ENCODE measurements at regions not wholly inside any gene's neighbourhood (a gene's known extent, or its start where the extent isn't known, plus 50 kb on each side); places are given as distances from the start of the nearest gene placed in this dataset.

- peak; percentile 85 for DNase-seq (ENCODE audit: low read depth)
Measured at GRCh38 chr13:105991622-105992277, 543.7 kb downstream of the EFNB2 start.

DNA sequence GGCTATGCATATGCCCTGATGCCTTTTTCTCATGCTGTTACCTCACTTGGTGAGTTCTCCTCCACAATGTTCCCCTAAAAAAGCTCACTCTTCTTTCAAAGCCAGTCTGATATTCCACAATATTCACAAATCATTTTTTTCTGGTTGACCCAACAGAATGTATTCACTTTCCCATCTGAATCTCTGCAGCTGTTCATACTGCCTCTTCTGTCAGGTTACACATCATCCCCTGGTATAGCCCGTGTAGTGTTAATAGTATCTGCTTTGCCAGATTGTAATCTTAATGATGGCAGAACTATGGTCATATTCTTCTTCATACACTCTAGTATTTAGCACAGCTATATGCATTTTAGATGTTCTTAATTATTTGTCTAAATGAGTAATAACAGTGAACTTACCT, 544.3 kb downstream of the EFNB2 start:
- DNase-seq (ENCODE audit: low read depth) = no peak

- DNase-seq (ENCODE audit: low read depth) = no peak
Measured at GRCh38 chr13:105990256-105990958, 545.1 kb downstream of the EFNB2 start.

GRCh38 chr13:105984646-105985045, 550.8 kb downstream of the EFNB2 start:
- no peak for DNase-seq (ENCODE audit: low read depth)

- no peak for DNase-seq (ENCODE audit: low read depth)
Measured at GRCh38 chr13:105984236-105984635, 551.2 kb downstream of the EFNB2 start.

GRCh38 chr13:105982219-105982930, 553.1 kb downstream of the EFNB2 start:
- no peak for DNase-seq (ENCODE audit: low read depth)

DNA sequence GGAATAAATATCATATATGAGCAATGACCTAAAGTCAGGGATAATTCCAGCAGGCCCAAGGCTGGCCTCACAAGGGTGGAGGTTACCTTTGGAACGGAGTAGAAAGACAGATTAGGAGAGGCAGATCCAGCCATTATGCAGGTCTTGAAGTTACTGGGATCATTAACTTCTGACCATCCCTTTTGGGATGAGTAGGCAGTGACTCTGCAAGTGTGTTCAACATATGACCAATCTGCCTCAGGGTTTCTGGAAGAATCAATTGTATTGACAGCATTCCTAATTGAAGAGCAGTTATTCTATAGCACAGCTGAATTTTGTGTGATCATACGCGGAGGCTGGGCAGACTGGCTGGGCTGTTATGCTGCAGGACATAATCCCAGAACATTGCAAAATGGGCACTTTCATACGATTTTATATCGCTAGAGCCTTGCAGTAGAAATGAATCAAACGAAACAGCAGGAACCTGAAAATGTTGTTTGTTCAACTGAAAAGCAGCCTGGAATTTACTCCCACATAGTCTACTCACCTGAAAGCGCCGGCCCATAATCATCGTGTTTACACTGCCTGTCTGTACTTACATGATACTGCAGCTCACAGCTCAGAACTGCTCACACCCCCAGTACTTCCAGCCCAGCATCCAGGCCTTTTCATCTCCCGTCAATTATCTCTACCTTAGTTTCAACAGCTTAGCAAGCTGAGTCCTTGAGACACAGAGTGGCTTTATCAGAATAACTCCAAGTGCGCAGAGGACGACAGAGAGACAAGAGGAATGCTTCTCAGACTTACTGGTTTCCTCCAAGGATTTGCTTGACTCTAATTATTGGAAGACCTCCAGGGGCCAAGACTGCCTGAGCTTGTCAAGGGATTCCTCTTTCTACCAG, 556.1 kb downstream of the EFNB2 start:
- no peak for DNase-seq (ENCODE audit: low read depth)

DNA sequence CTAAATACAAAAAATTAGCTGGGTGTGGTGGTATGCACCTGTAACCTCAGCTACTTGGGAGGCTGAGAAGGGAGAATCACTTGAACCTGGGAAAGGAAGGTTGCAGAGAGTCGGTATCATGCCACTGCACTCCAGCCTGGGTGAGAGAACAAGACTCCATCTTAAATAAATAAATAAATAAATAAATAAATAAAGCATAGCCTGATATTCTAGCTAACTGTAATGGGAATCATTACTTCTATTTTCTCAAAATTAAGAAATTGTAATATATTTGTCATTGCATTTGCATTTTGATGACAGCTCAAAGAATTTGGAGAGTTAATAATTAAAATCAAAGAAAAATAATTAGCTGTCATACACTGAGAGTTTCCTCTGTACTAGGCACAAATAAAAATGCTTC, 561.1 kb downstream of the EFNB2 start:
- DNase-seq (ENCODE audit: low read depth) = no peak

DNA sequence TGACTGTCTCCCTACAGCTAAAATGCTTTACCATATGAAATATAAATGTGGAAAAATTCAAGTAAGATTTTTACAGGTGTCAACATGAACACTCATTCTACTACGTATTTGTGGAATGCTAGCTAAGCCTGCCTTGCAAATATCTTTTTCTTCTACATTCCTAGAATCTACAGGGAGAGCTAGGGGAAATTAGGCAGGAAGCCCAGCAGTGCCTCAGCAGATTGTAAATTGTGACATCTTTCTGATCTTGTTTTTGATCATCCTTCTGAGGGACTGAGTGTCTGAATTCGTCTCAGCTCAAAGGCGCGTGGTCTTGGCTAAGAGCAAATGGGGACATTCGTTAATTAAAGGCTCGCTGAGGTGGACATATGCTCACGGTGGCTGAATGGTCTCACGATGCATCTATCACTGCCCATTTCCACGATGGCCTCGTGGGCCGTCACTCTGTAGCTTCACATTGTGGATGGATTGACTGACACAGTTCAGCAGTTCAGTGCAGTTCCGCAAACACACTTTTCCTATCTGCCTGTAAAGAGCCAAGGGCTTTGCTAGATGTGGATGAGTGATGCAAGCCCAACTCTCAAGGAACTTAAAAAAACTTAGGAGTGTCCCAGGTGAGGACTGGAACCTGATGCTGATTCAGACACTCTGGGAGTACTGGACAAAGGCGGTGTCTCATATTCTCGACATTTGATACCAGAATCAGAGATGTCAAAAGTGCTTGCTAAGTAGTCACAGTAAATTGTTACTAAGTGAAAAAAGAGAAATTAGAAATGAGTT, 562.5 kb downstream of the EFNB2 start:
- DNase-seq (ENCODE audit: low read depth) = no peak

DNA sequence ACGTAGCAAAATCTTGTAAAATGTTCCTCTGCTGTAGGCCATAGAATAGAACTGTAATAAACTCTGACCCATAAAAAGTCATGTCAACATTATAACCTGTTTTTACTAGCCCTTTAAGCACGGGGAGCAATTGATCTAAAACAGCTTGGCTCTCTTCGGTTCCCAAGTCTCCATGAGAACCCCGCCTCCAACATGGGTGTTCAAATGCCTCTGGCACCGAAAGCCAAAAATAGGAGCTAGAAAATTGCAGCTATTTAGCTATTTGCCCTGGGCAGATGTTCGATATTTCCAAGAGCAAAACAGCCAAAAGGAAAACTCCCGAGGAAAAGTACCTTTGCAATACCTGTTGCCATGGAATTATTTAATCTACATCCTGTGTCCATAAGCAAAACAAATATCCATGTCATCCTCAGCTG, 563.1 kb downstream of the EFNB2 start:
- DNase-seq (ENCODE audit: low read depth) = no peak

DNA sequence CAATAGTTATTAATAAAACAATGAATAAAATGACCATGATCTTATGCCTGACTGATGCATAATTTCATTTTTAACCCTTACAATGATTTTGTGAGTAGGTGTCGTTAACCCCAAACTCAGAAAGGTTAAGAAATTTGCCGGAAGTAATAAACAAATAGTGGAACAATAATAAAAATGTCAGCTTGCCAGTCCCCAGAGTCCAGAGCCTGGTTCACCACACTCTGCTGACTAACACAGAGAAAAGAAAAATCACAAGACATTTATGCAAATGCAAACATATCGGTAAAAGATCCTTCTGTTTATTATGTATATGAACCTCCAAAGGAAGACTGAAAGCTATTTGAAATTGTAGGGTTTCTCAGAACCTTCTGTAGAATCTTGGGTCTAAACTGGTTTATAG, 563.7 kb downstream of the EFNB2 start:
- DNase-seq (ENCODE audit: low read depth) = no peak

GRCh38 chr13:105971312-105971711, 564.1 kb downstream of the EFNB2 start:
- DNase-seq (ENCODE audit: low read depth) = no peak

DNA sequence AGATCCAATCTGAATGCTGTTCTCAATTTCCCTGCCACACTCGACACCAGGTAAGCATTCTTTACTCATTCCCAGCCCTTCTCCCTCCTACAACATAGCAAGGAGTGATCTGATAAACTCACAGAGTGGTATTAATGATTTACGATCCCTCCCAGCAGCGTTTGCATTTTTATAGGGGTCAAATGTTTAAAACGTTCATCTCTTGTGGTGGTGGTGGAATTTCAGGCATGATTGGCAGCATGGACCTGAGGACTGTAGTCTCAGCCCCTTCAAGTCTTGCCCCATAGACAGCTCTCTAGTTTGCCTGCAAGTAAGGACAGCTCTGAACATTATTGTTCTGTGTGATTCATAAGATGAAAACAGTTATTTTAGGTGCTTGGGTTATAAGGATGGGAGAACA, 565.7 kb downstream of the EFNB2 start:
- no peak for DNase-seq (ENCODE audit: low read depth)

GRCh38 chr13:105965910-105966309, 569.6 kb downstream of the EFNB2 start:
- no peak for DNase-seq (ENCODE audit: low read depth)

DNA sequence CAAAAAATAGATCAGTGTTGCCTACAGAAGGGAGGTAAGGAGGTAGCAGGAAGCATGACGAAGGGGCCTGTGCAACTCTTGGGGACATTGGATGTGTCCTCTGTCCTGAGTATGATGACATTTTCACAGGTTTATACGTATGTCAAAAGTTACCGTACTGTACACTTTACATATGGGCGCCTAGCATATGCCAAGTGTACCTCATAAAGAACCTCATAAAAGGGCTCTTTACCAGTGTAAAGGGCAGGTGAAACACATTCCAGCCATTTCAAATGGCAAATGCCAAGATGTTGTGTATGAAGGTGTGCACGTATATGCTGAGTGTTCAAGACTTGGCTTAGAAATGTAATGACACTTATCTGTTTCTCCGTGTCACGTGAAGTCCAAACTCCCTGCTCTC, 573.4 kb downstream of the EFNB2 start:
- no peak for DNase-seq (ENCODE audit: low read depth)

DNA sequence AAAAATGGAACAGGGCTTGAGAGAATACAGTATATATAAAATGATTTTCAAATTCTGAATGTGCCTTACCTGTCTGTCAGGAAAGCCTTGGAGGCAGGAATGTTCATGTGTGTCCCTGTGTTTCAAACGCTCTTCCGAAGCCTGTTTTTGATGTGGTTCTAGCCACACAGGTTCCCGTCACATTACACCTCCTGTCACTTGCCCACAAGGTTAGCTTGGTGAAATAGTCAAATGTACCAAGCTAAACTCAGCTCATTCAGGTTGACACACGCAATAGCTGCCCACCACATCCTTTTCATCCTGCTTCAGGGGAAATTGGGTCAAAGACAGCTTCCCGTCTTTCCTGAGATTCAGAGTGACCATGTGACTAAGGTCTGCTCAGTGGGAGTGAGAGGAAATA, 574.0 kb downstream of the EFNB2 start:
- no peak for DNase-seq (ENCODE audit: low read depth)

- no peak for DNase-seq (ENCODE audit: low read depth)
Measured at GRCh38 chr13:105960326-105960725, 575.1 kb downstream of the EFNB2 start.

DNA sequence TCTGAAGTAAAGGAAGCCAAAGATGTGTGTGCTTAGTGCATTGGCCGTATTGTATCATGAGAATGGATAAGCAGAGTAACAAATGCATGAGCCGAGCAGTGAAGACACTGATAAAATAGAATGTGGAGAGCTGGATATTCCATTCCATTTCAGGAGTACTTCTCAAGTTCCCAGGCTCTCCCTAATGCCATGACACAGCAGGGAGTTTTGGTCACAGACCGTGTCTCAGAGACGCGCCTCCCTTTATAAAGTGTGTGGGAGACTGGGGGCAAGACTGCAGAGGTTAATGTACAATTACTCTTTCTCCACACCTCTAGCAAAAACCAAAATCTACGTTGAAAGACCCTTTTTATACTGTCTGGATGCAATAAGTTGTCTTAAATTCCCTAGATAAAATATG, 575.6 kb downstream of the EFNB2 start:
- DNase-seq (ENCODE audit: low read depth) = no peak

DNA sequence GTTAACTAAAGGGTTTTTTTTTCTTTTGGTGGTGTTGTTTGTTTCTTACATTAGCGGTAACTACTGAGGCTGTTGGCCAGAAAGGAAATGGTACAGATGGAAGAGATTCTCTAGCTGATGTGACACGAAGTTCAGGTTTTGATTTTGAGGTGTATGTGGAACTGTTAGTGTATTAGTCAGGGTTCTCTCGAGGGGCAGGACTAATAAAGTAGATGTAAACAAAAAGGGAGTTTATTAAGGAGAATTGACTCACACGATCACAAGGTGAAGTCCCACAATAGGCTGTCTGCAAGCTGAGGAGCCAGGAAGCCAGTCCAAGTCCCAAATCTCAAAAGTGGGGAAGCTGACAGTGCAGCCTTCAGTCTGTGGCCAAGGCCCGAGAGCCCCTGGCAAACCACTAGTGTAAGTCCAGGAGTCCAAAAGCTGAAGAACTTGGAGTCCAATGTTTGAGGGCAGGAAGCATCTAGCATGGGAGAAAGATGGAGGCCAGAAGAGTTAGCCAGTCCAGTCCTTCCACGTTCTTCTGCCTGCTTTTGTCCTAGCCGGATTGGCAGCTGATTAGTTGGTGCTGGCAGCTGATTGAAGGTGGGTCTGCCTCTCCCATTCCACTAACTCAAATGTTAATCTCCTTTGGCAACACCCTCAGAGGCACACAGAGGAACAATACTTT, 577.6 kb downstream of the EFNB2 start:
- no peak for DNase-seq (ENCODE audit: low read depth)

- no peak for DNase-seq (ENCODE audit: low read depth)
Measured at GRCh38 chr13:105956921-105957320, 578.5 kb downstream of the EFNB2 start.

Data from myocyte (in vitro differentiated cells).